ENCODE measurements at regions not wholly inside any gene's neighbourhood (a gene's known extent, or its start where the extent isn't known, plus 50 kb on each side); places are given as distances from the start of the nearest gene placed in this dataset.

- TF ChIP-seq, protein P1, sequence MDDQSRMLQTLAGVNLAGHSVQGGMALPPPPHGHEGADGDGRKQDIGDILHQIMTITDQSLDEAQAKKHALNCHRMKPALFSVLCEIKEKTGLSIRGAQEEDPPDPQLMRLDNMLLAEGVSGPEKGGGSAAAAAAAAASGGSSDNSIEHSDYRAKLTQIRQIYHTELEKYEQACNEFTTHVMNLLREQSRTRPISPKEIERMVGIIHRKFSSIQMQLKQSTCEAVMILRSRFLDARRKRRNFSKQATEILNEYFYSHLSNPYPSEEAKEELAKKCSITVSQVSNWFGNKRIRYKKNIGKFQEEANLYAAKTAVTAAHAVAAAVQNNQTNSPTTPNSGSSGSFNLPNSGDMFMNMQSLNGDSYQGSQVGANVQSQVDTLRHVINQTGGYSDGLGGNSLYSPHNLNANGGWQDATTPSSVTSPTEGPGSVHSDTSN (IDR thresholded peaks at IDR 0.05), result no peak
- TF ChIP-seq CTCF (IDR thresholded peaks at IDR 0.05) (no peak), POLR2AphosphoS5 (IDR thresholded peaks at IDR 0.05; ENCODE audit: low read depth, low read length) (no peak), ELF1 (IDR thresholded peaks at IDR 0.05) (no peak), USF2 (IDR thresholded peaks at IDR 0.05; ENCODE audit: borderline replicate concordance, low read depth, low read length) (no peak)
These were observed 326.5 kb downstream of the CAAP1 start for GRCh38 chr9:26566141-26566540.

All from SK-N-SH (cell line).